Activated T-helper 2 cell treated with anti-CD3 and anti-CD28 coated beads, Interferon-gamma antibody, Interleukin-2, Interleukin-4, amounts not matched to agents 10 μg/mL and 5 μg/mL and 100 μg/mL, durations not matched to agents 14 hours and 24 hours and 36 hours (primary cell): ENCODE measurements at regions not wholly inside any gene's neighbourhood (a gene's known extent, or its start where the extent isn't known, plus 50 kb on each side); places are given as distances from the start of the nearest gene placed in this dataset.

Source experiments
- DNase-seq: peaks from one replicate; pipeline ENCODE4 v3.0.0; 2021; ENCODE audit warnings: low spot score
- H3K27ac Mint-ChIP-seq: one replicate; pipeline ENCODE4 v1.8.0; 2021; ENCODE audit warnings: mixed read lengths
- H3K27me3 Mint-ChIP-seq: one replicate; pipeline ENCODE4 v1.8.0; 2021; ENCODE audit warnings: low read depth, mixed read lengths
- H3K36me3 Mint-ChIP-seq: one replicate; pipeline ENCODE4 v1.8.0; 2021; ENCODE audit warnings: low read depth, mixed read lengths
- H3K4me1 Mint-ChIP-seq: one replicate; pipeline ENCODE4 v1.8.0; 2021; ENCODE audit warnings: low read depth, mixed read lengths
- H3K4me3 Mint-ChIP-seq: one replicate; pipeline ENCODE4 v1.8.0; 2021; ENCODE audit warnings: low read depth, mild to moderate bottlenecking, moderate library complexity, mixed read lengths
- H3K9me3 Mint-ChIP-seq: one replicate; pipeline ENCODE4 v1.8.0; 2021; ENCODE audit warnings: mixed read lengths
- intact Hi-C: fragments of 100-400 bp; cut with micrococcal nuclease; formaldehyde crosslinking; loops from one replicate; pipeline ENCODE4 v1.15.1; 2023

- Mint-ChIP-seq H3K27ac (no peak overlapping the region), H3K36me3 (no peaks in the 10 kb centered on the region), H3K4me1 (no peaks in the 10 kb centered on the region), H3K27me3 (no peaks in the 10 kb centered on the region), H3K9me3 (no peaks in the 10 kb centered on the region), H3K4me3 (no peak overlapping the region)
- DNase-seq, result no peak
- intact Hi-C loops, result no loop called here
Measured at GRCh38 chr6:78594668-78595066, 272.7 kb upstream of the IRAK1BP1 start.

DNA sequence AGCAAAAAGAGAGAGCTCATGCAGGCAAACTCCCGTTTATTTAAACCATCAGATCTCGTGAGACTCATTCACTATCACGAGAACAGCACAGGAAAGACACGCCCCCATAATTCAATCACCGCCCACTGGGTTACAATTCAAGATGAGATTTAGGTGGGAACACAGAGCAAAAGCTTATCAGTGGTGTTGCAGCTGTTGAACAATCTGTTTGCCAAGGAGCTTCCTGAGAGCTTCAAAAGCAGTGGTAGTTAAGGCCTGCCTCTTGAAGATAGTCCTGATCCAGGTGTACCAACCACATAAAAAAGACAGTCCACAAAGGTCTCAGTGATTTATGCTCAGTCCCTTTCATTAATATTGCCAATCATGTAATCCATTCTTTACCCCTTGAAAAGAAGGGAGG, 269.4 kb upstream of the IRAK1BP1 start:
- no peaks in the 10 kb centered on the region for H3K27me3 Mint-ChIP-seq
- no peaks in the 10 kb centered on the region for H3K4me1 Mint-ChIP-seq
- no peak overlapping the region for H3K4me3 Mint-ChIP-seq
- intact Hi-C loops, result no loop called here
- H3K27ac Mint-ChIP-seq, result no peak overlapping the region
- no peak for DNase-seq
- no peaks in the 10 kb centered on the region for H3K9me3 Mint-ChIP-seq
- no peaks in the 10 kb centered on the region for H3K36me3 Mint-ChIP-seq

DNA sequence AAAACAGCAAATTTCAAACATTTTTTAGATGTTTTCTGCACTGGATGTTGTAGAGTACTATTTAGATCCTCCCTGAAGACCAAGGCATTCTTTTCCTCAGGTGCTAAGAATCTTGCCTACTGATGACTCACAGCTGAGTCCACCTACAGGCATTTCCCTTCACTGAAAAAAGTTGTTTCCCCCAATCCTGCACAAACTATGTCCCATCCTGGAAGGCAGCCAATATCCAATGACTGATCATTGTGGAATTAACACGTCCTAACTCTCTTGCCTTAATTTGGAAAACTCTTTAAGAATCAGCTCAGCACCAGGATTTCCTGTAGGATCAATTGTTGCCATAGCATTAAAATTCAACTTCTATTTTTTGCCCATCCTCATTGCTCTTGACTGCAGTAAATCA, 268.4 kb upstream of the IRAK1BP1 start:
- Mint-ChIP-seq H3K9me3 (no peaks in the 10 kb centered on the region), H3K27me3 (no peaks in the 10 kb centered on the region), H3K36me3 (no peaks in the 10 kb centered on the region), H3K27ac (no peak overlapping the region), H3K4me3 (no peak overlapping the region), H3K4me1 (no peaks in the 10 kb centered on the region)
- DNase-seq, result no peak
- intact Hi-C loops, result no loop called here

DNA sequence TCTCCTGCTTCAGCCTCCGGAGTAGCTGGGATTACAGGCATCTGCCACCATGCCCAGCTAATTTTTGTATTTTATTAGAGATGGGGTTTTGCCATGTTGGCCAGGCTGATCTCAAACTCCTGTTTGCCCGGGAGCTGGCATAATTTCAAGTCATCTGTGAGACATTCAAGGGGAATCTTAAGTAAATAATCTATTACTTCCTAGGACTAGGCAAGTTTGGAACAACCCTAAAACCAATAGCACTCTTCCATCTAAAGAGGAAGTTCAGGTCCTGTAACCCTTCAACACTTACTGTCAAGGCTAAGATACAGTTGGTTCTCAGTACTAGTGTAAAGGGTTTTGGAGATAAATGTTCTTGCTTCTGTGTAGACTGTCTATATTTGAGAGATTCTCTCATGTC, 267.8 kb upstream of the IRAK1BP1 start:
- Mint-ChIP-seq H3K36me3 (no peaks in the 10 kb centered on the region), H3K4me3 (no peak overlapping the region), H3K4me1 (no peaks in the 10 kb centered on the region), H3K27me3 (no peaks in the 10 kb centered on the region), H3K9me3 (no peaks in the 10 kb centered on the region), H3K27ac (no peak overlapping the region)
- no peak for DNase-seq
- intact Hi-C loops, result no loop called here

- H3K4me1 Mint-ChIP-seq, result no peaks in the 10 kb centered on the region
- no peaks in the 10 kb centered on the region for H3K27me3 Mint-ChIP-seq
- no peak overlapping the region for H3K27ac Mint-ChIP-seq
- no peaks in the 10 kb centered on the region for H3K36me3 Mint-ChIP-seq
- intact Hi-C loops, result no loop called here
- H3K9me3 Mint-ChIP-seq, result no peaks in the 10 kb centered on the region
- H3K4me3 Mint-ChIP-seq, result no peak overlapping the region
- DNase-seq, result no peak
Measured at GRCh38 chr6:78605909-78606446, 261.4 kb upstream of the IRAK1BP1 start.

DNA sequence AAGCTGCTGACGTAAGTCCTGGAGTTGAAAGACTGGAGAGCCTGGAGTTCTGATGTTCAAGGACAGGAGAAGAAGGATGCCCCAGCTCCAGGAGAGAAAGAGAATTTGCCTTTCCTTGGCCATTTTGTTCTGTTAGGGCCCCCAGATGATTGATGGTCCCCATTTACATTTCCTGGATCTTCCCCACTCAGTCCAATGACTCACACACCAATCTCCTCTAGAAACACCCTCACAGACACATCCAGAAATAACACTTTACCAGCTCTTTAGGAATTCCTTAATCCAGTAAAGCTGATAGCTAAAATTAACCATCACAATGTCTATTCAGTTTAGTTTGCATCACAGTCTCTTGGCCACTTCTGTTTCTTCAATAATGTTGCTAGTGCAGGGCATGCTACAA, 260.2 kb upstream of the IRAK1BP1 start:
- Mint-ChIP-seq H3K36me3 (no peaks in the 10 kb centered on the region), H3K27me3 (no peaks in the 10 kb centered on the region), H3K4me1 (no peaks in the 10 kb centered on the region), H3K4me3 (no peak overlapping the region), H3K9me3 (no peaks in the 10 kb centered on the region), H3K27ac (no peak overlapping the region)
- intact Hi-C loops, result no loop called here
- no peak for DNase-seq

GRCh38 chr6:78611102-78611620, 256.2 kb upstream of the IRAK1BP1 start:
- intact Hi-C loops, result no loop called here
- H3K4me3 Mint-ChIP-seq, result no peak overlapping the region
- no peaks in the 10 kb centered on the region for H3K36me3 Mint-ChIP-seq
- no peaks in the 10 kb centered on the region for H3K9me3 Mint-ChIP-seq
- no peak overlapping the region for H3K27ac Mint-ChIP-seq
- no peaks in the 10 kb centered on the region for H3K27me3 Mint-ChIP-seq
- DNase-seq, result no peak
- peaks cover 3% of the 10 kb centered on the region for H3K4me1 Mint-ChIP-seq

DNA sequence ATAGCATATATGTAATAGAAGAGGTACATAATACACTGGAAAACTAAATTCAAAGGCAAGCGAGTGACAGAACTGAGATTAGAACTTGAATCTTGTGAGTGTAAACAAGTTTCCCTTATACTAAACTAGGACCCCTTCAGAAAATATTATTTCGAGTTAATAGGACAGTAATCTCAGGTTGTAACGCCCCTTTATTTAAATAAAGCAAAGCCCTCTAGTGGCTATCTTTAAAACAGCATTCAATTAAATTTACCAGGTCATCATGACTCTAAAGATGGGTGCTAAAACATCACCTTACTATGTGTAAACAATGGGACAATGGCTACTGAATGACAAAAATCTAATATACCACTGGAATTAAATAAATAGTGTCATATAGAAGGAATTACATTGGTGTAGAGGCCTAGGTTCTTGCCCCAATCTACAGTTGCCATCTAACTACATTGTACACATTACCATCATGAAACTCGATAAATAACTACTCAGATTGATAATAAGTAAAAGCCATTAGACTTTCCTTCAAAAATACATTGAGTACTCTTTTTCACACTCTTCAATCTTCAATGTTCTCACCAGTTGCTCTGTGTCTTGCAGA, 255.4 kb upstream of the IRAK1BP1 start:
- no peaks in the 10 kb centered on the region for H3K27me3 Mint-ChIP-seq
- H3K9me3 Mint-ChIP-seq, result no peaks in the 10 kb centered on the region
- DNase-seq, result no peak
- H3K4me3 Mint-ChIP-seq, result no peak overlapping the region
- no peak overlapping the region for H3K27ac Mint-ChIP-seq
- H3K4me1 Mint-ChIP-seq, result peaks cover 3% of the 10 kb centered on the region
- intact Hi-C loops, result no loop called here
- no peaks in the 10 kb centered on the region for H3K36me3 Mint-ChIP-seq

- intact Hi-C loops, result no loop called here
- Mint-ChIP-seq H3K27ac (no peak overlapping the region), H3K27me3 (no peaks in the 10 kb centered on the region), H3K4me3 (no peak overlapping the region), H3K4me1 (peaks cover 3% of the 10 kb centered on the region), H3K36me3 (no peaks in the 10 kb centered on the region), H3K9me3 (no peaks in the 10 kb centered on the region)
- DNase-seq, result no peak
Measured at GRCh38 chr6:78614961-78615360, 252.4 kb upstream of the IRAK1BP1 start.

DNA sequence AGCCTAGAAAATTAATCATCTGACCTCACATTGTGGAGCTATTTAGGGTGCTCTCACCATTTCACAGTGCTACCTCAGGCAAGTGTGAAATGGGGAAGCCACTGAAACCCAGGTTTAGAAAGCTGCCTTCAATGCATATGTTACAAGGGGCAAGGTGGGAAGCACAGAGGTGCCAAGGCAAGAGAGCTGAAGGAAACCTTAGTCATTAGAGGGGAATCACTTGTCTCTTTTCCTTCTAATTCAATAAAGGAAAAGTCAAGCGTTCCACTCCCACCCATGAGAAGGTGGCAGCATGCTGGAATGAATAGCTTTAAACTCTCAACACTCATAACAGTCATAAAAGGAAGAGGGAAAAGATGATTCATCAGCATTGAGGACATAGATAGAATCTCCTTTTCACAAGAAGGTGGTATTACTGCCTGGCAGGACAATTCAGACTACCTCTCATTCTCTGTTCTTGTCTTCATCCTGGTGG, 251.9 kb upstream of the IRAK1BP1 start:
- H3K4me3 Mint-ChIP-seq, result no peak overlapping the region
- no peak for DNase-seq
- H3K36me3 Mint-ChIP-seq, result no peaks in the 10 kb centered on the region
- peaks cover 3% of the 10 kb centered on the region for H3K4me1 Mint-ChIP-seq
- no peaks in the 10 kb centered on the region for H3K9me3 Mint-ChIP-seq
- no peak overlapping the region for H3K27ac Mint-ChIP-seq
- no peaks in the 10 kb centered on the region for H3K27me3 Mint-ChIP-seq
- intact Hi-C loops, result no loop called here

DNA sequence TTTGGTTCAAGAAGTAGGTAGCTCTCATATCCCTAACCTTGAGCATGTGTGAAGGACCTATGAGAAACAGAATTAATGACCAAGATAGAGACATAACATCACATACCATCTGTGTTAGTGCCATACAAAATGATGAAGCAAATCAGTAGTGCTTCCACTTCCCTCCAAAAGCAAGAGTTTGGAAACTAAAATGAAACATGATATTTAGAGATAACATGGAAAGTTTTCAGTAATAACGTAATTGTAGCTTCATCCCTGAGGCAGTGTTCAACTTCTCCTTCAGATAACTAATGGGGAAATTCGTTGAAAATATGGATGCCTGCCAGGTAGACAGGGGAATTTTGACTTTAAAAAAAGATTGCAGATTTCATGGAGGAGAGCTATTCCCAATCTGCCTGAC, 248.4 kb upstream of the IRAK1BP1 start:
- H3K27me3 Mint-ChIP-seq, result no peaks in the 10 kb centered on the region
- no peaks in the 10 kb centered on the region for H3K9me3 Mint-ChIP-seq
- intact Hi-C loops, result no loop called here
- H3K4me1 Mint-ChIP-seq, result peaks cover 3% of the 10 kb centered on the region
- H3K36me3 Mint-ChIP-seq, result no peaks in the 10 kb centered on the region
- no peak overlapping the region for H3K27ac Mint-ChIP-seq
- no peak for DNase-seq
- no peak overlapping the region for H3K4me3 Mint-ChIP-seq

DNA sequence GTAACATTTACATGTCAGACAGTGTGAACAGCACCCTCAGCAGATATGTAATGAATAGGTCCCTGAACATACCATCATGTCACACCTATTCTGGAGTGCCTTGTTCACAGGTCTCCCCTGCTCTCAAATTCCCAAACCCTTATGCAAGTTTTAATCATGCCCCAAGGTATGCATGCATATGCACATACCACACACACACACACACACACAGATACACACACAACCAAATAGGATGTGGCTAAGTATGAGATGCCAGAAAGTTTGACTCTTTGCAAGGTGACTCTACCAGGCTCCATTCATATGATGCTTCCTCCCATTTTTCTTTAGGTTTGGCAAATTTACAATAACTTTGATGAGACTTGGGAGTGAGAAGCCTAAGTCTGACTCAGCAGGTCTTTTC, 243.8 kb upstream of the IRAK1BP1 start:
- DNase-seq, result no peak
- H3K9me3 Mint-ChIP-seq, result no peaks in the 10 kb centered on the region
- no peak overlapping the region for H3K4me3 Mint-ChIP-seq
- intact Hi-C loops, result no loop called here
- no peak overlapping the region for H3K27ac Mint-ChIP-seq
- H3K36me3 Mint-ChIP-seq, result no peaks in the 10 kb centered on the region
- no peaks in the 10 kb centered on the region for H3K27me3 Mint-ChIP-seq
- H3K4me1 Mint-ChIP-seq, result no peaks in the 10 kb centered on the region

- no peaks in the 10 kb centered on the region for H3K36me3 Mint-ChIP-seq
- H3K4me3 Mint-ChIP-seq, result no peak overlapping the region
- H3K27ac Mint-ChIP-seq, result no peak overlapping the region
- intact Hi-C loops, result no loop called here
- DNase-seq, result no peak
- no peaks in the 10 kb centered on the region for H3K4me1 Mint-ChIP-seq
- no peaks in the 10 kb centered on the region for H3K27me3 Mint-ChIP-seq
- H3K9me3 Mint-ChIP-seq, result no peaks in the 10 kb centered on the region
Measured at GRCh38 chr6:78629154-78629721, 238.1 kb upstream of the IRAK1BP1 start.
